ENCODE measurements at regions not wholly inside any gene's neighbourhood (a gene's known extent, or its start where the extent isn't known, plus 50 kb on each side); places are given as distances from the start of the nearest gene placed in this dataset.
A peak's percentile ranks its signal among the peaks of the same experiment; 100 is the strongest.

DNA sequence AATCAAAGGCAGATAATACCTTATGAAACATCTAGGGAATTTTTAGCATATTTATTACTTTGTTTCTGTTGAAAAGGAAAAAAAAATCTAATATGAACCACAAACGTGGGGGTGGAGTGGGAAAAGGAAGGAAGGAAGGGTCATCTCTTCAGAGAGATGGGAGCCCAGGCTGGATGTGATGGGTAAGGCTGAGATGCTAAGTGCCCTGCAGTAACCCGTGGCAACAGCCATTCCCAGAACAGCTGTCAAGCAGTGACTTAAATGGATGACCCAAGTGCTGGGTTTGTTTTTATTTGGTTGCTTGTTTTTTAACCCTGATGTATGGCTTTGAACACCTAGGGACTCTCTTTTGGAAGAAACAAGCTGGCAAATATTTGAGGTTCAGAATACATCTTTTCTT lies 50.7 kb upstream of the KLF7 start:
- H3K27me3 Mint-ChIP-seq (ENCODE audit: low read depth), result no peaks in the 10 kb centered on the region
- H3K36me3 Mint-ChIP-seq (ENCODE audit: low read depth), result no peaks in the 10 kb centered on the region
- H3K4me1 Mint-ChIP-seq (ENCODE audit: low read depth), result peaks cover 16% of the 10 kb centered on the region
- no peak overlapping the region for H3K4me3 Mint-ChIP-seq (ENCODE audit: unreplicated experiment)
- H3K9me3 Mint-ChIP-seq (ENCODE audit: low read depth), result peaks cover 3% of the 10 kb centered on the region
- no peak overlapping the region for H3K27ac Mint-ChIP-seq (ENCODE audit: unreplicated experiment)
- no peak for DNase-seq (ENCODE audit: low spot score)
- TF ChIP-seq CTCF (IDR thresholded peaks at IDR 0.05), result no peak

DNA sequence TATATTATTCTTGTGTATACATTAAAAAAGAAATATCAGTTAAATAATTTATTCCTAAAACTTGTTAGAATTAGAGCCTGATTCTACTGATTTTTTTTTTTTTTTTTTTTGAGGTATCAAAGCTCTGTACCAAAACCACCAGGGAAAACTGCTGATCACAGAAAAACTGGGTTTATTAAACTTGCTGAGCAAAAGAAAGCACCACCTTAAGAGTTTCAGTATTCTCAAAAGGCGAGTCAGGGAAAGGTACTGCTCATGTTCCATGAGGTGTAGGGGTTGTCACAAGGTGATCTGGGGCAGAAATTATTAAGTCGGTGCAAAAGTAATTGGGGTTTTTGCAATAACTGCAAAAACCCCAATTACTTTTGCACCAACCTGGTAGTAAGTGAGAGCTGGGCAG lies 51.7 kb upstream of the KLF7 start:
- Mint-ChIP-seq H3K36me3 (ENCODE audit: low read depth) (no peaks in the 10 kb centered on the region), H3K4me1 (ENCODE audit: low read depth) (peaks cover 16% of the 10 kb centered on the region), H3K27me3 (ENCODE audit: low read depth) (no peaks in the 10 kb centered on the region), H3K27ac (ENCODE audit: unreplicated experiment) (no peak overlapping the region), H3K4me3 (ENCODE audit: unreplicated experiment) (no peak overlapping the region), H3K9me3 (ENCODE audit: low read depth) (no peaks in the 10 kb centered on the region)
- no peak for TF ChIP-seq CTCF (IDR thresholded peaks at IDR 0.05)
- no peak for DNase-seq (ENCODE audit: low spot score)

GRCh38 chr2:207219081-207219630 lies 53.4 kb upstream of the KLF7 start:
- H3K4me3 Mint-ChIP-seq (ENCODE audit: unreplicated experiment), result no peak overlapping the region

DNA sequence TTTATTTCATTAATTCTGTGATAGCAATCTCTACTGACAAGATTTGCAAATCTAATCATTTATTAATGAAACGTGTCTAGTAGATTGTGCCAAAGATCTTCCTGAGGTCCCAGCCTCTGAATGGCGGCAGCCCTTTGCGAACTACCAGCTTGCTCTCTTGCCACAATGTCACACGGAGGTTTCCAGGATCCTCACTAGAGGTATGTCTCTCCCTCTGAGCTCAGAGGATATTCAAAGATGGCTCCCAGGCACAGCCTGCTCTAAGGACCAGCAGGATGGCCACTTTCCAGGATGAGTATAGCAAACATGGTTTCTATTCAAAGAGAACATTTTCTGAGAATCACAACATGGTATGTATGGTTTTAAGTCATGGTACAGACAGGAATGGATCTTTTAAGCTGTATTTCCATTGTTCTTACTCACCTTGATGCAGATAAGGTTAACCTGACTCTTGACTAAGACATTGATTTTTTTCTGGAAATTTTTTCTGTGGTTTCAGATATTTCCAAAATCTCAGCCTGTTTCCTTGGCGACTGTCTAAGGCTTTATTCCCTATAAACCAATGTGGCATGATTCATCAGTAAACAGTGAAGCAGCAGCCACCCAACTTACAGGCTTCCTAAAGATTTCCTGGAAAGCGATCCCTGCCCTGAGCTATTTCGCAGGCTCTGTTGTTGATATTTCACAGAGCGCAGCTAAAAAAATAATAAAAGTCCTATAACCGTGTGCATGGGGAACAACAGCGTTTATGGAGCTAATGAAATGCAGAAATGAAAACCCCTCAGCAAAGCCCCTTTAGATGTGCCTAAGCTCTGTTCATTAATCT lies 54.1 kb upstream of the KLF7 start:
- Mint-ChIP-seq H3K36me3 (ENCODE audit: low read depth) (no peaks in the 10 kb centered on the region), H3K9me3 (ENCODE audit: low read depth) (no peaks in the 10 kb centered on the region)

More at GRCh38 chr2:207219081-207219630, 53.4 kb upstream of the KLF7 start:
- DNase-seq (ENCODE audit: low spot score), result no peak
- no peaks in the 10 kb centered on the region for H3K9me3 Mint-ChIP-seq (ENCODE audit: low read depth)
- no peak overlapping the region for H3K27ac Mint-ChIP-seq (ENCODE audit: unreplicated experiment)
- H3K36me3 Mint-ChIP-seq (ENCODE audit: low read depth), result no peaks in the 10 kb centered on the region
- no peaks in the 10 kb centered on the region for H3K27me3 Mint-ChIP-seq (ENCODE audit: low read depth)
- H3K4me1 Mint-ChIP-seq (ENCODE audit: low read depth), result peaks cover 23% of the 10 kb centered on the region
- TF ChIP-seq CTCF (IDR thresholded peaks at IDR 0.05), result no peak

DNA sequence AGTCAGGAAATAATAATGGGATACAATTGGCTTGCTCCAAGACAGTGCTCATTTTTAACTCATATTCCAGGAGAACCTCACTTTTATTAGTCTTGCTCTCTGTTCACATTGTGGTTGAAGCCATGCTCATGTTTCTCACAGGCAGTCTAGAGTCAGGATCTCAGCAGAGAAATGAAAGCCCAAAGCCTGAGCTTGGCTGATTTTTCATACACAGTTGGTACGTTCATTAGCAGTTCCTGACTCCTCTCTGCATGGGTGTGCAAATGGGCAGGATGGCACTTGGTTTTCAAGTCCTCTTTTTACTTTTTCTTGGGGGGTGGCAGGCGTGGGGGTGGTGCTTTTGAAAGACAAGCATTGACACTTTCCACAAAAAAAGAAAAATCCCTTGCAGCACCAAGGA lies 56.0 kb upstream of the KLF7 start:
- Mint-ChIP-seq H3K4me1 (ENCODE audit: low read depth) (peaks cover 29% of the 10 kb centered on the region), H3K9me3 (ENCODE audit: low read depth) (no peaks in the 10 kb centered on the region), H3K4me3 (ENCODE audit: unreplicated experiment) (no peak overlapping the region), H3K36me3 (ENCODE audit: low read depth) (no peaks in the 10 kb centered on the region), H3K27ac (ENCODE audit: unreplicated experiment) (no peak overlapping the region), H3K27me3 (ENCODE audit: low read depth) (no peaks in the 10 kb centered on the region)
- DNase-seq (ENCODE audit: low spot score), result no peak
- no peak for TF ChIP-seq CTCF (IDR thresholded peaks at IDR 0.05)

More for the DNA sequence above, 54.1 kb upstream of the KLF7 start:
- no peak overlapping the region for H3K4me3 Mint-ChIP-seq (ENCODE audit: unreplicated experiment)
- peaks cover 23% of the 10 kb centered on the region for H3K4me1 Mint-ChIP-seq (ENCODE audit: low read depth)
- DNase-seq (ENCODE audit: low spot score), result no peak
- peak overlapping the region; percentile 30 for H3K27ac Mint-ChIP-seq (ENCODE audit: unreplicated experiment)
- no peak for TF ChIP-seq CTCF (IDR thresholded peaks at IDR 0.05)
- no peaks in the 10 kb centered on the region for H3K27me3 Mint-ChIP-seq (ENCODE audit: low read depth)

Measured in chondrocyte (in vitro differentiated cells).